ENCODE measurements at regions not wholly inside any gene's neighbourhood (a gene's known extent, or its start where the extent isn't known, plus 50 kb on each side); places are given as distances from the start of the nearest gene placed in this dataset.

DNA sequence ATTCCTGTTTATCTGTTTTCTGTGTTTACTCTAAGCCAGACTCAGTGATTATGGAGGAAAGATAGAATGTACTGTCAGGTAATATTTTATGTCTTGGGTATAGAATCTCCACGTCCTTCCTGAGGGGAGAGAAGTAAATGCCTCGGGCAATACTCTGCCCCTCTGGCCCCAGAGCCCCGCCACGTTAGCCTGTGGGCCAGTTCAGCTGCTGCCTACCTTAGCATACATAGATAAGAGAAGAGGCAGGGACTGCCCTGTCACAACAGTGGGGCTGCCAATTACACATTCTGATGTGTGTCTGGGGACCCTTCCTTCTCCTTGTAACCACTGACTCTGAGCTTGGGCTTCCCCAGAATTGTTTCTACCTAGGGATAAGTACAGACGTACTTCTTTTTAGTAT lies 347.7 kb upstream of the ATP11B start:
- WGBS, 2 experiments (ENCODE audit: insufficient coverage in 1 of 2, insufficient read length in 1 of 2) = 83% methylated on average over 4 to 5 of the region's 5 CpGs
- no peak overlapping the region for H3K4me3 ChIP-seq (ENCODE audit: low read length)
- Mint-ChIP-seq H3K36me3 (ENCODE audit: low read depth) (no peaks in the 10 kb centered on the region), H3K4me1 (peaks cover 15% of the 10 kb centered on the region), H3K9me3 (no peaks in the 10 kb centered on the region), H3K27me3 (ENCODE audit: insufficient read depth) (no peaks in the 10 kb centered on the region), H3K4me3 (no peak overlapping the region), H3K27ac (no peak overlapping the region)
- H3K9me3 ChIP-seq (ENCODE audit: control insufficient read depth, low read length) = no peaks in the 10 kb centered on the region
- TF ChIP-seq, protein P1, sequence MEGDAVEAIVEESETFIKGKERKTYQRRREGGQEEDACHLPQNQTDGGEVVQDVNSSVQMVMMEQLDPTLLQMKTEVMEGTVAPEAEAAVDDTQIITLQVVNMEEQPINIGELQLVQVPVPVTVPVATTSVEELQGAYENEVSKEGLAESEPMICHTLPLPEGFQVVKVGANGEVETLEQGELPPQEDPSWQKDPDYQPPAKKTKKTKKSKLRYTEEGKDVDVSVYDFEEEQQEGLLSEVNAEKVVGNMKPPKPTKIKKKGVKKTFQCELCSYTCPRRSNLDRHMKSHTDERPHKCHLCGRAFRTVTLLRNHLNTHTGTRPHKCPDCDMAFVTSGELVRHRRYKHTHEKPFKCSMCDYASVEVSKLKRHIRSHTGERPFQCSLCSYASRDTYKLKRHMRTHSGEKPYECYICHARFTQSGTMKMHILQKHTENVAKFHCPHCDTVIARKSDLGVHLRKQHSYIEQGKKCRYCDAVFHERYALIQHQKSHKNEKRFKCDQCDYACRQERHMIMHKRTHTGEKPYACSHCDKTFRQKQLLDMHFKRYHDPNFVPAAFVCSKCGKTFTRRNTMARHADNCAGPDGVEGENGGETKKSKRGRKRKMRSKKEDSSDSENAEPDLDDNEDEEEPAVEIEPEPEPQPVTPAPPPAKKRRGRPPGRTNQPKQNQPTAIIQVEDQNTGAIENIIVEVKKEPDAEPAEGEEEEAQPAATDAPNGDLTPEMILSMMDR (conservative IDR thresholded peaks at IDR 0.05) = no peak
- peaks cover 9% of the 10 kb centered on the region for H3K4me1 ChIP-seq (ENCODE audit: control insufficient read depth, insufficient read depth, low read length)
- H3K9ac ChIP-seq (ENCODE audit: extremely low read depth, low read length, poor library complexity, severe bottlenecking) = no peak overlapping the region
- no peak overlapping the region for H3K27ac ChIP-seq (ENCODE audit: low read depth, low read length)
- DNase-seq = no peak
- H3K27me3 ChIP-seq (ENCODE audit: control insufficient read depth, insufficient read depth, low read length, poor library complexity, severe bottlenecking) = no peaks in the 10 kb centered on the region
- no peaks in the 10 kb centered on the region for H3K36me3 ChIP-seq (ENCODE audit: control insufficient read depth, insufficient read depth, low read length)

DNA sequence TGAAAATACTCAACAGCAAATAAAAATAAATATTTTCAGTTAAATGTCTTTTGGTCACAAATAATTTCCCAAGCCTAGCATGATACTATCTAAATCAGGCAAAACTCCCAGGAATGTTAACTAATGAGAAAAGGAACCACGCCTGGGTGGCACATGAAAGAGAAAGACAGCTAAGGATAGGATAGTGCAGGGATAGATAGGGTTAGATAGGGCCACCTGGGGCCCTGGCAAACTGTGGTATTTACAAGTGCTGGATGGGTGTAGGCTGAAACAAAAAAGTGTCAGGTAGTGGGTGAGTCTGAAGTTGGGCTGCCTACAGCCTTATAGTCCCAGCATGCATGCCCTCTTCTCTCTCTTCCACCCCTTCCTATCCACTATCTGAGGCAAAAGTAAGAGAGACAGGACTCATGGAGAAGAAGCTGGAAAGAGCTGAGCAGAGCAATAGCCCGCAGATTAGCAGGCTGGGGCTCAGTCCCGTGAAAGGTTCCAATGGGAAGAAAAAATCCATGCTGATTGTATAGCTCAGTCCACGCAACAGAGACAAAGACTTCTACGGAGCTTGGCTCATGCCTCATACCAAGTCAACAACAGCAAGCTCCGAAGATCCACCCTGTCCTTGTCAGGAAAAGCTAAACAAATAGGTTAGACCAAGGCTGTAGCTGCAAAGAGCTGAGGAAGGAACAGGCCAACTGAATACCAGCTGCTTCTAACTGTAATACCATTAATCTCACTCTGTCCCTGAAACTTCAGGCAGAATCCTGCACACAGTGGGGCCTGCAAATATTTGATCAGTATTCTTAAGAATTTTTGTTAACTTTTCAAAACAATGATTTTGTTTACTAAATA lies 342.1 kb upstream of the ATP11B start:
- peak overlapping the region; percentile 12 for H3K27ac ChIP-seq (ENCODE audit: low read depth, low read length)
- peaks cover 32% of the 10 kb centered on the region for H3K4me1 Mint-ChIP-seq
- peaks cover 11% of the 10 kb centered on the region for H3K9me3 Mint-ChIP-seq
- WGBS, 2 experiments (ENCODE audit: insufficient coverage in 1 of 2, insufficient read length in 1 of 2) = 61 to 65% methylated on average over 6 of the region's 6 CpGs
- H3K27ac Mint-ChIP-seq = peak overlapping the region; percentile 95
- H3K4me1 ChIP-seq (ENCODE audit: control insufficient read depth, insufficient read depth, low read length) = peaks cover 14% of the 10 kb centered on the region
- H3K4me3 Mint-ChIP-seq = peak overlapping the region; percentile 40
- TF ChIP-seq, protein P1 (conservative IDR thresholded peaks at IDR 0.05) = no peak
- no peaks in the 10 kb centered on the region for H3K27me3 Mint-ChIP-seq (ENCODE audit: insufficient read depth)
- H3K9ac ChIP-seq (ENCODE audit: extremely low read depth, low read length, poor library complexity, severe bottlenecking) = peak overlapping the region; percentile 15
- no peaks in the 10 kb centered on the region for H3K36me3 Mint-ChIP-seq (ENCODE audit: low read depth)
- H3K27me3 ChIP-seq (ENCODE audit: control insufficient read depth, insufficient read depth, low read length, poor library complexity, severe bottlenecking) = no peaks in the 10 kb centered on the region
- H3K9me3 ChIP-seq (ENCODE audit: control insufficient read depth, low read length) = peaks cover 18% of the 10 kb centered on the region
- no peaks in the 10 kb centered on the region for H3K36me3 ChIP-seq (ENCODE audit: control insufficient read depth, insufficient read depth, low read length)
- H3K4me3 ChIP-seq (ENCODE audit: low read length) = peak overlapping the region; percentile 19
- DNase-seq = peak; percentile 77

DNA sequence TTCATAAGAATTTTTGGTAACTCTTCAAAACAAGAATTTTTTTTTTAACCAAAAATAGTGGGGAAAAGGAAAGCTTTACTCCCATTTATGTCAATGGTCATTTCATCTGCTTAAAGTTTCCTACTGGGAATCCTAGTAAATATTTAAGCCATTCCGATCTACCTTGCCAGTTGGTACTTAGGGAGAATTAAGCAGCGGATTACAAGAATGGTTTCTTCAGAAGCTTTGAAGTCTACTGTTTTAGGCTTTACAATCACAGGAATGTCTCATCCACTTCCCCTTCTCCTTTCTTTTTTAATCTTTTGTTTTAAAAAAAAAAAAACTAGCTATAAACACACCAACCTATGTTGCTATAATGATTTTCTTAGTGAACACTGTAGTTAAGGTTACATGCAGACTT lies 341.4 kb upstream of the ATP11B start:
- Histone ChIP-seq H3K4me3 (ENCODE audit: low read length) (peak overlapping the region; percentile 54), H3K9me3 (ENCODE audit: control insufficient read depth, low read length) (peaks cover 18% of the 10 kb centered on the region), H3K4me1 (ENCODE audit: control insufficient read depth, insufficient read depth, low read length) (peaks cover 14% of the 10 kb centered on the region), H3K27me3 (ENCODE audit: control insufficient read depth, insufficient read depth, low read length, poor library complexity, severe bottlenecking) (no peaks in the 10 kb centered on the region), H3K27ac (ENCODE audit: low read depth, low read length) (peak overlapping the region; percentile 3), H3K9ac (ENCODE audit: extremely low read depth, low read length, poor library complexity, severe bottlenecking) (no peak overlapping the region), H3K36me3 (ENCODE audit: control insufficient read depth, insufficient read depth, low read length) (no peaks in the 10 kb centered on the region)
- WGBS, 2 experiments (ENCODE audit: insufficient coverage in 1 of 2, insufficient read length in 1 of 2) = 37 to 43% methylated on average over 2 of the region's 2 CpGs
- H3K4me3 Mint-ChIP-seq = peak overlapping the region; percentile 40
- peak overlapping the region; percentile 95 for H3K27ac Mint-ChIP-seq
- no peaks in the 10 kb centered on the region for H3K27me3 Mint-ChIP-seq (ENCODE audit: insufficient read depth)
- H3K9me3 Mint-ChIP-seq = peaks cover 11% of the 10 kb centered on the region
- DNase-seq = no peak
- H3K36me3 Mint-ChIP-seq (ENCODE audit: low read depth) = no peaks in the 10 kb centered on the region
- H3K4me1 Mint-ChIP-seq = peaks cover 31% of the 10 kb centered on the region
- TF ChIP-seq, protein P1 (conservative IDR thresholded peaks at IDR 0.05) = no peak
